HepG2 (cell line): ENCODE measurements at regions not wholly inside any gene's neighbourhood (a gene's known extent, or its start where the extent isn't known, plus 50 kb on each side); places are given as distances from the start of the nearest gene placed in this dataset.

Experiments used
- CEBPG ChIP-seq: IDR thresholded peaks from 2 replicates; pipeline ENCODE4 v1.6.1; 2016
- PATZ1 ChIP-seq: sonication (generic); formaldehyde crosslinking; IDR thresholded peaks from 2 replicates; pipeline ENCODE4 v1.4.0; 2020; ENCODE audit warnings: missing genetic modification reagents
- POLR2A ChIP-seq, 2 experiments: IDR thresholded peaks; 2 replicates each; pipeline ENCODE4 v1.6.1; 2011; ENCODE audit warnings: low read depth in 2 of 2, low read length in 2 of 2, mild to moderate bottlenecking in 1 of 2, moderate library complexity in 1 of 2; ENCODE audit not compliant: insufficient read depth in 1 of 2
- RBM39 ChIP-seq: fragments of 200-400 bp; formaldehyde crosslinking; IDR thresholded peaks from one replicate; pipeline ENCODE4 v1.6.1; 2018; ENCODE audit warnings: antibody characterized with exemption, mild to moderate bottlenecking, low read depth, low read length; ENCODE audit not compliant: poor library complexity, severe bottlenecking
- RCOR2 ChIP-seq: IDR thresholded peaks from 2 replicates; pipeline ENCODE4 v1.6.1; 2016; ENCODE audit warnings: missing biosample characterization, missing genetic modification reagents
- SALL2 ChIP-seq: sonication (generic); formaldehyde crosslinking; IDR thresholded peaks from 2 replicates; pipeline ENCODE4 v1.8.1; 2023; ENCODE audit warnings: mild to moderate bottlenecking, missing genetic modification reagents, inconsistent platforms
- SMARCC2 ChIP-seq: fragments of 450-650 bp; IDR thresholded peaks from 2 replicates; pipeline ENCODE4 v1.6.1; 2017; ENCODE audit warnings: antibody characterized with exemption, mild to moderate bottlenecking
- TARDBP ChIP-seq: sonication (generic); formaldehyde crosslinking; IDR thresholded peaks from 2 replicates; pipeline ENCODE4 v1.8.0; 2022; ENCODE audit warnings: mild to moderate bottlenecking, missing genetic modification reagents
- ZBTB3 ChIP-seq: sonication (generic); formaldehyde crosslinking; IDR thresholded peaks from 2 replicates; pipeline ENCODE4 v1.4.0; 2020; ENCODE audit warnings: low read depth, mild to moderate bottlenecking, moderate library complexity, missing genetic modification reagents, borderline replicate concordance
- TF ChIP-seq, protein P1 (sequence below): sonication (generic); formaldehyde crosslinking; IDR thresholded peaks from 2 replicates; pipeline ENCODE4 v1.5.0; 2020; ENCODE audit warnings: mild to moderate bottlenecking, low read depth, missing genetic modification reagents, borderline replicate concordance
- TF ChIP-seq, protein P2 (sequence below): sonication (generic); formaldehyde crosslinking; IDR thresholded peaks from 2 replicates; pipeline ENCODE4 v1.5.1; 2020; ENCODE audit warnings: mild to moderate bottlenecking, moderate library complexity, missing genetic modification reagents

- TF ChIP-seq CEBPG (CRISPR knock-in tag) (no peak), TARDBP (CRISPR knock-in tag) (no peak), ZBTB3 (no peak), RCOR2 (no peak), SALL2 (CRISPR knock-in tag) (no peak), PATZ1 (CRISPR knock-in tag) (no peak), RBM39 (no peak), SMARCC2 (no peak), POLR2A (IDR thresholded peaks at IDR 0.05; ENCODE audit: insufficient read depth in 1 of 2, low read depth in 2 of 2, low read length in 2 of 2) (no peak)
- TF ChIP-seq, protein P1, sequence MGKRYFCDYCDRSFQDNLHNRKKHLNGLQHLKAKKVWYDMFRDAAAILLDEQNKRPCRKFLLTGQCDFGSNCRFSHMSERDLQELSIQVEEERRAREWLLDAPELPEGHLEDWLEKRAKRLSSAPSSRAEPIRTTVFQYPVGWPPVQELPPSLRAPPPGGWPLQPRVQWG (CRISPR knock-in tag): no peak
- TF ChIP-seq, protein P2, sequence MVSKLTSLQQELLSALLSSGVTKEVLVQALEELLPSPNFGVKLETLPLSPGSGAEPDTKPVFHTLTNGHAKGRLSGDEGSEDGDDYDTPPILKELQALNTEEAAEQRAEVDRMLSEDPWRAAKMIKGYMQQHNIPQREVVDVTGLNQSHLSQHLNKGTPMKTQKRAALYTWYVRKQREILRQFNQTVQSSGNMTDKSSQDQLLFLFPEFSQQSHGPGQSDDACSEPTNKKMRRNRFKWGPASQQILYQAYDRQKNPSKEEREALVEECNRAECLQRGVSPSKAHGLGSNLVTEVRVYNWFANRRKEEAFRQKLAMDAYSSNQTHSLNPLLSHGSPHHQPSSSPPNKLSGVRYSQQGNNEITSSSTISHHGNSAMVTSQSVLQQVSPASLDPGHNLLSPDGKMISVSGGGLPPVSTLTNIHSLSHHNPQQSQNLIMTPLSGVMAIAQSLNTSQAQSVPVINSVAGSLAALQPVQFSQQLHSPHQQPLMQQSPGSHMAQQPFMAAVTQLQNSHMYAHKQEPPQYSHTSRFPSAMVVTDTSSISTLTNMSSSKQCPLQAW (CRISPR knock-in tag): no peak
These were observed 91.4 kb upstream of the IRX4 start for GRCh38 chr5:1974081-1974480.
